ENCODE measurements at regions not wholly inside any gene's neighbourhood (a gene's known extent, or its start where the extent isn't known, plus 50 kb on each side); places are given as distances from the start of the nearest gene placed in this dataset.
A peak's percentile ranks its signal among the peaks of the same experiment; 100 is the strongest.
"Not testable (repeated sequence)": the region's sequence is repeated elsewhere in the genome, so short reads cannot be mapped to it uniquely, and the experiment has no call there.

GRCh38 chr4:178003098-178003657, 560.9 kb upstream of the AGA start:
- DNase-seq (ENCODE audit: low read depth in 4 of 4, low spot score in 2 of 4) = no peak

GRCh38 chr4:178010596-178010995, 568.4 kb upstream of the AGA start:
- no peak for DNase-seq (ENCODE audit: low read depth in 4 of 4, low spot score in 2 of 4)

GRCh38 chr4:178015046-178015445, 572.8 kb upstream of the AGA start:
- DNase-seq (ENCODE audit: low read depth in 4 of 4, low spot score in 2 of 4) = not testable (repeated sequence)

- no peak for DNase-seq (ENCODE audit: low read depth in 4 of 4, low spot score in 2 of 4)
Observed at GRCh38 chr4:178026999-178027398, 584.8 kb upstream of the AGA start.

GRCh38 chr4:178027796-178028195, 585.6 kb upstream of the AGA start:
- no peak for DNase-seq (ENCODE audit: low read depth in 4 of 4, low spot score in 2 of 4)

GRCh38 chr4:178028481-178028880, 586.2 kb upstream of the AGA start:
- no peak for DNase-seq (ENCODE audit: low read depth in 4 of 4, low spot score in 2 of 4)

GRCh38 chr4:178037459-178038214, 595.4 kb upstream of the AGA start:
- DNase-seq (ENCODE audit: low read depth in 4 of 4, low spot score in 2 of 4) = no peak

- no peak for DNase-seq (ENCODE audit: low read depth in 4 of 4, low spot score in 2 of 4)
Observed at GRCh38 chr4:178056996-178057395, 614.8 kb upstream of the AGA start.

GRCh38 chr4:178063568-178063967, 621.3 kb upstream of the AGA start:
- no peak for DNase-seq (ENCODE audit: low read depth in 4 of 4, low spot score in 2 of 4)

- DNase-seq (ENCODE audit: low read depth in 4 of 4, low spot score in 2 of 4) = no peak
Observed at GRCh38 chr4:178066338-178066941, 624.2 kb upstream of the AGA start.

GRCh38 chr4:178068136-178068535, 625.9 kb upstream of the AGA start:
- DNase-seq (ENCODE audit: low read depth in 4 of 4, low spot score in 2 of 4) = no peak

- no peak for DNase-seq (ENCODE audit: low read depth in 4 of 4, low spot score in 2 of 4)
Observed at GRCh38 chr4:178070163-178070562, 627.9 kb upstream of the AGA start.

GRCh38 chr4:178080312-178080711, 638.1 kb upstream of the AGA start:
- no peak for DNase-seq (ENCODE audit: low read depth in 4 of 4, low spot score in 2 of 4)

- DNase-seq (ENCODE audit: low read depth in 4 of 4, low spot score in 2 of 4) = no peak
Observed at GRCh38 chr4:178081176-178081575, 638.9 kb upstream of the AGA start.

GRCh38 chr4:178081896-178082295, 639.7 kb upstream of the AGA start:
- DNase-seq (ENCODE audit: low read depth in 4 of 4, low spot score in 2 of 4) = no peak

GRCh38 chr4:178082906-178083305, 640.7 kb upstream of the AGA start:
- no peak for DNase-seq (ENCODE audit: low read depth in 4 of 4, low spot score in 2 of 4)

GRCh38 chr4:178083968-178084367, 641.7 kb upstream of the AGA start:
- no peak for DNase-seq (ENCODE audit: low read depth in 4 of 4, low spot score in 2 of 4)

- DNase-seq (ENCODE audit: low read depth in 4 of 4, low spot score in 2 of 4) = peak in 1 of 4 donors; percentile 6
Observed at GRCh38 chr4:178086320-178086719, 644.1 kb upstream of the AGA start.

- DNase-seq (ENCODE audit: low read depth in 4 of 4, low spot score in 2 of 4) = no peak
Observed at GRCh38 chr4:178090640-178091411, 648.6 kb upstream of the AGA start.

GRCh38 chr4:178102139-178102538, 659.9 kb upstream of the AGA start:
- DNase-seq (ENCODE audit: low read depth in 4 of 4, low spot score in 2 of 4) = no peak

- DNase-seq (ENCODE audit: low read depth in 4 of 4, low spot score in 2 of 4) = no peak
Observed at GRCh38 chr4:178105242-178105641, 663.0 kb upstream of the AGA start.
